ENCODE measurements at regions not wholly inside any gene's neighbourhood (a gene's known extent, or its start where the extent isn't known, plus 50 kb on each side); places are given as distances from the start of the nearest gene placed in this dataset.

- TF ChIP-seq POLR2A (IDR thresholded peaks at IDR 0.05) (no peak), CTCF (IDR thresholded peaks at IDR 0.05) (no peak)
These were observed 90.1 kb downstream of the ZNF365 start for GRCh38 chr10:62464308-62464707.

Data from body of pancreas (tissue), 4 donors.